ENCODE measurements at regions not wholly inside any gene's neighbourhood (a gene's known extent, or its start where the extent isn't known, plus 50 kb on each side); places are given as distances from the start of the nearest gene placed in this dataset.

- intact Hi-C loops (cut with DNase I) = no loop called here
- ATAC-seq (no peak), DNase-seq (ENCODE audit: missing footprints) (no peak)
Observed at GRCh38 chr2:66688951-66689350, 254.0 kb downstream of the MEIS1 start.

GRCh38 chr2:66689456-66690051 lies 254.6 kb downstream of the MEIS1 start:
- ATAC-seq (no peak), DNase-seq (ENCODE audit: missing footprints) (no peak)
- intact Hi-C loops (cut with DNase I) = no loop called here

GRCh38 chr2:66691031-66691965 lies 256.4 kb downstream of the MEIS1 start:
- no peak for DNase-seq (ENCODE audit: missing footprints)
- intact Hi-C loops (cut with DNase I) = no loop called here
- ATAC-seq = no peak

GRCh38 chr2:66692521-66693054 lies 257.7 kb downstream of the MEIS1 start:
- DNase-seq (ENCODE audit: missing footprints) (no peak), ATAC-seq (no peak)
- intact Hi-C loops (cut with DNase I) = no loop called here

- no peak for DNase-seq (ENCODE audit: missing footprints)
- ATAC-seq = no peak
- intact Hi-C loops (cut with DNase I) = no loop called here
Observed at GRCh38 chr2:66693076-66693965, 258.4 kb downstream of the MEIS1 start.

GRCh38 chr2:66694087-66694860 lies 259.3 kb downstream of the MEIS1 start:
- DNase-seq (ENCODE audit: missing footprints) = no peak
- intact Hi-C loops (cut with DNase I) = no loop called here
- no peak for ATAC-seq

GRCh38 chr2:66695226-66695735 lies 260.4 kb downstream of the MEIS1 start:
- DNase-seq (ENCODE audit: missing footprints) = no peak
- intact Hi-C loops (cut with DNase I) = no loop called here

GRCh38 chr2:66696374-66696773 lies 261.4 kb downstream of the MEIS1 start:
- no peak for DNase-seq (ENCODE audit: missing footprints)
- ATAC-seq = no peak
- intact Hi-C loops (cut with DNase I) = no loop called here

More at GRCh38 chr2:66695226-66695735, 260.4 kb downstream of the MEIS1 start:
- ATAC-seq = no peak

GRCh38 chr2:66696886-66697285 lies 262.0 kb downstream of the MEIS1 start:
- DNase-seq (ENCODE audit: missing footprints) (no peak), ATAC-seq (no peak)
- intact Hi-C loops (cut with DNase I) = no loop called here

- no peak for DNase-seq (ENCODE audit: missing footprints)
- intact Hi-C loops (cut with DNase I) = no loop called here
- ATAC-seq = no peak
Observed at GRCh38 chr2:66697366-66697765, 262.4 kb downstream of the MEIS1 start.

- intact Hi-C loops (cut with DNase I) = no loop called here
- DNase-seq (ENCODE audit: missing footprints) (no peak), ATAC-seq (no peak)
Observed at GRCh38 chr2:66698091-66698490, 263.2 kb downstream of the MEIS1 start.

- intact Hi-C loops (cut with DNase I) = no loop called here
- DNase-seq (ENCODE audit: missing footprints) (no peak), ATAC-seq (no peak)
Observed at GRCh38 chr2:66698576-66699239, 263.8 kb downstream of the MEIS1 start.

- ATAC-seq (no peak), DNase-seq (ENCODE audit: missing footprints) (no peak)
- intact Hi-C loops (cut with DNase I) = no loop called here
Observed at GRCh38 chr2:66699416-66699792, 264.5 kb downstream of the MEIS1 start.

- no peak for DNase-seq (ENCODE audit: missing footprints)
- ATAC-seq = no peak
- intact Hi-C loops (cut with DNase I) = no loop called here
Observed at GRCh38 chr2:66699793-66700676, 265.1 kb downstream of the MEIS1 start.

- DNase-seq (ENCODE audit: missing footprints) = no peak
- ATAC-seq = no peak
- intact Hi-C loops (cut with DNase I) = no loop called here
Observed at GRCh38 chr2:66700677-66701066, 265.7 kb downstream of the MEIS1 start.

GRCh38 chr2:66701251-66701650 lies 266.3 kb downstream of the MEIS1 start:
- intact Hi-C loops (cut with DNase I) = no loop called here
- ATAC-seq (no peak), DNase-seq (ENCODE audit: missing footprints) (no peak)

GRCh38 chr2:66701656-66702055 lies 266.7 kb downstream of the MEIS1 start:
- no peak for ATAC-seq
- intact Hi-C loops (cut with DNase I) = no loop called here
- no peak for DNase-seq (ENCODE audit: missing footprints)
